NCI-H345 treated with DMSO at 0.1 percent for 48 hours (cell line): ENCODE measurements at regions not wholly inside any gene's neighbourhood (a gene's known extent, or its start where the extent isn't known, plus 50 kb on each side); places are given as distances from the start of the nearest gene placed in this dataset.
"Not testable (repeated sequence)": the region's sequence is repeated elsewhere in the genome, so short reads cannot be mapped to it uniquely, and the experiment has no call there.

ENCODE experiments used
- DNase-seq: peaks from one replicate; lab custom pipeline; 2025; ENCODE audit not compliant: unreplicated experiment; lab: John Stamatoyannopoulos, UW

DNA sequence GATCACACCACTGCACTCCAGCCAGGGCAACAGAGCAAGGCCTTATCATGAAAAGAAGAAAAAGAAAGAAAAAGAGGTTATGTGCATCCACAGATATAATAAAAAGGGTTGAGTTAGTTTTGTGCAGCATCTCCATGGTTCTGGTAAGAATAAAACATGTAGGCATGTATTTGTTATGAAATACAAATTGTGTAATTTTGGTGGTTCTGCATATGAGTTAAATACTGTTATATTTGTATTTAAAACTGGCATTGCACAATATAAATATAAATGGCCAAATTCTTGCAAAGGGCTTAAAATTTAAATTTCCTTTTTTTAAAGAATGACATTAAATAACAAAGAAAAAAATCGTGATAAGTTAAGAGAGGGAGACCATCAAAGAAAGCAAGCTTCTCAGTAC is 159.1 kb upstream of the PREP start:
- DNase-seq, result no peak

DNA sequence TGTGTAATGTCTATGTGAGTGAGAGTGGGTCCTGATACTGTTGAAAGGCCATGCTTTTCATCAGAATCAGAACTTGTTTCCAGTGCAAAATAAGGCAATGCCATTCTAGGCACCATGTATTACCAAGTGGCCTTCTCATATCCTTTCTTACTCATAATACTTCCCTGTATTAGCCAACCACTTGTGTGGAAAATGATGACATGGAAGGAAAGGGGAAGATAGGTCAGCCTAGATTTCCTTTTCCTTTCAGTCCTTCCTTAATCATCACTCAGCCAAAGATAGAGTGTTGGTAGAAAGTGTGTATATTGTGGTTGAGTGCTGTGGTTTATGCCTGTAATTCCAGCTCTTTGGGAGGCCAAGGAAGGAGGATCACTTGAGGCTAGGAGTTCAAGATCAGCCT is 158.6 kb upstream of the PREP start:
- DNase-seq, result no peak

GRCh38 chr6:105560611-105561066 is 157.8 kb upstream of the PREP start:
- DNase-seq, result no peak

DNA sequence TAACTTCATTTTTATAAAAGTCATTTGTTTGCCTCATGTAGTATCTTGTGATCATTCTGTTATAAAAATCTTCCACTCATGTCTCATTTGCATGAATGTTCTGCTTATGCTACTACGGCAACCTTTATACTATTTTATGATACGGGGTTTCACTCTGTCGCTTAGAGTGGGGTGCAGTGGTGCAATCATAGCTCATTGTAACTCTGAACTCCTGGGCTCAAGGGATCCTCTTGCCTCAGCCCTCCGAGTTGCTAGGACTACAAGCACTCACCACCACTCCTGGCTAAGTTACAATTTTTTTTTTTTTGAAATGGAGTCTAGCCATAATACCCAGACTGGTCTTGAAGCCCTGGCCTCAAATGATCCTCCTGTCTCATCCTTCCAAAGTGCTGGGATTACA is 154.4 kb upstream of the PREP start:
- no peak for DNase-seq

- no peak for DNase-seq
Measured at GRCh38 chr6:105553171-105553570, 150.3 kb upstream of the PREP start.

GRCh38 chr6:105550955-105551620 is 148.2 kb upstream of the PREP start:
- DNase-seq, result no peak

DNA sequence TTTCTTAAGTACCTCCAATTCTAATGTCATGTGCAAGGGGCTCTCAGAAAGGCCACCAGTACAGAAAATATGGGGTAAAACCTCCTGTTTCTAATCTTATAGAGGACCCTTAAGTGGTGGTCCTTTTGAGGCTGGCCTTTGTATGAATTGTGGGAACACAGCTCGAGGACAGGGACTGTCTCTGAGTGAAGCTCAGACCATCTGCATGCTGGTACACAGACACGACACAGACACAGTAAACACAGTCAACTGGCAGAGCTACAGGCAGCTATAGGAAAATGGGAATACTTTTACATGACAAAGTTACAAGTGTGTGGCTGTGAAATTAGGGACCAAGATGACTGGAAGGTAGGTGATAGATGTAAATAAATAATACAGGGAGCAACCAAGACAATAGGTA is 143.9 kb upstream of the PREP start:
- no peak for DNase-seq

DNA sequence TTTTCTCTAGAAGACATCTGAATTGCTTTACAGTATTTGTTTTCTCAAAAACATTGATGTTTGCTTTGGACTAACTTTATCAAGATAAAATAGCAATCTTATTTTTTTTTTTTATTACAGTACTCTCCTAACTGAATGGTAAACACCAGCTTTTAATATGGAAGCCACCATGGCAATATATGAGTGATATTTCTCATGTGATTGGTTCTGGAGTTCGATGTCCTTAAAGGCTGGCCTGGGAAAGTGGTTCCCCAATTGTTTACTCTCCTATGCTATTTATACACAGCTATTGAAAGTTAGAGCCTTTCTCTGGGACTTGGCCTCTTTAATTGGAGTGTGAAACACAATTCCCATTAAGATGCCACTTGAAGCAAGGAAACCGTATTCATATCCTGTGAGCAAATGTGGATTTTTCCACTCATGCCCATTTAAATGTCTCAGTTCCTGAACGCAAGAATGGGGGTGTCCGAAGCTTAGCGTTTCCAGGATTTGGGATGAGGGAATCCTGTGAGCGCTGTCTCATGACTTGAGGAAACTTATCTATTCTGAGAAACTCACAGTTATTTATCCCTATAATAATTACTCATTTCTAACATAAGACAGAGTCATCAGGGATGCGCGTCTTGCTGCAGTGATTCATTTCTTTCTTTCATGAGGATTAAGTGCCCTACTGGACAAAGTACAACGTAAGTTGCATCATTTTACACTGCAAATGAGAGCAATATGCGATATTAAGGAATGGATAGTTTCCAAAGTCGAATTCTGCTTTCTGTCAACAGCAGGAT is 143.3 kb upstream of the PREP start:
- no peak for DNase-seq

DNA sequence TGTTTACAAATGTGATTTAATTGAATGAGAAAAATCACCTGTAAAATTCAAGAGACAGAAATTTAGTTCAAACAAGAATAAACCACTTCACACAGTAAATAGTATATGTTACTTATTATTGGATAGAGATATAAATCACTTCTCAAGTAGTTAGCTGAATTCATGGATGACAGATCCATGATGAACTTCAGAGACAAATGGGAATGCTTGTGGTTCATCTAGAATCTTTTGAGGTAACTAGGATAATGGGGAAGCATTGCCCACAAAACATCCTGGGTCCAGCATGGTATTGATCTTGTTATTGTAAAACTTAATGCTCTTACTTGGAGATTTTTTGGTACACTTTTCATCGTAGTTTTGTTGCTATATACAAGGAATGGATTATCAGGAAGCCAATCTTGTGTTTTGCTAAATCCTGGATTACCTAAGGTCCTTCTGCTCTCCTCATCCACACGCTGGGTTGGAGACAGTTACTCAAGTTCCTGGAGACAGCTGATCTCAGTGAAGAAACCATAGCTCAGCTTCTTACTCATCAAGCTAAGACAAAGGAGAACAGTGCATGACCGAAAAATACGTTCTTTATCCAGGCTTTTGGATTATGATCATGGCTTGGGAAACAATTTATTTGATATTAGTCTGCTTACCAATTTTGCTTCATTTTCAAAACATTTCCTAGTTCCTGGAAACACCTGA is 142.5 kb upstream of the PREP start:
- DNase-seq, result no peak

- DNase-seq, result no peak
Measured at GRCh38 chr6:105539911-105540310, 137.0 kb upstream of the PREP start.

DNA sequence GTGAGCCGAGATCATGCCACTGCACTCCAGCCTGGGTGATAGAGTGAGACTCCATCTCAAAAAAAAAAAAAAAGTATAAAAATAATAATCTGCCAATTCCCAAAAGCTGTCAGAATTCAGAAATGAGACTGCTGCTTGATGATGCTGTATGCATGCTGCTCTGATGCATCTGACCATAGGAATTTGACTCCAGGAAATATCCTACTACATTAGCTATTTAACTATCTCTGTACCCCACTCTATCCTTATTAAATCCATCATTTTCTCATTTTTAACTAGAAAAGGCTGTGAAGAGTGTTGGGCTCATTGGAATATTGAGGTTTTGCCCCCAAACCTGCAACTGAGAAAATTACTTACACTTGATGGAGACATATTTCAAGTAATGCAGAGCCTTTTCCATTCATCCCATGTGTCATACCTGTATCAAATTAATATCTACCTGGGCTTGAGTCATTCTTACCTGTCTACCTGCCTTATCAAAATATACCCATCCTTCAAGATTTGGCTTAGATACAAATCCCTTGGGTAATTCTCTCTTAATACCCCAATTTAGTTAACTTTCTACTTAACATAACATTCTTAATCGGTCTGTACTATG is 135.2 kb upstream of the PREP start:
- no peak for DNase-seq

GRCh38 chr6:105536961-105537360 is 134.1 kb upstream of the PREP start:
- no peak for DNase-seq

DNA sequence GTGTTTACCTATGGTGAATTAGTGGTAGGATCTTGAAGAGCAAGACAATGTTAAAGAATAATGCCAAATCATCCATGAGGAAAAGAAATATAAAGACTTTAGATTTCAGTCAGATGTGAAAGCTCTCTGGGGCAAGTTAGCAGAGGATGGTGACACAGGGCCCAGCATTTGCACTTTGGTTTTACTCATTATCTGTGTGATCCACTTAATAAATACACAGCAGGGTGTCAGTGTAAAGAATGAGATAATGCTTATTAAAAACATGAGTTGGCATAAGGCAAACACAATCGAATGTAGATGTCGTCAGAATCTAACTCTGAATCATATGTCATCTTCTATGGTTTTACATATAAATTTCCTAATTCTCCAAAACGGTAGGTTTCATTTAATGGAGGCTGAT is 130.4 kb upstream of the PREP start:
- no peak for DNase-seq

DNA sequence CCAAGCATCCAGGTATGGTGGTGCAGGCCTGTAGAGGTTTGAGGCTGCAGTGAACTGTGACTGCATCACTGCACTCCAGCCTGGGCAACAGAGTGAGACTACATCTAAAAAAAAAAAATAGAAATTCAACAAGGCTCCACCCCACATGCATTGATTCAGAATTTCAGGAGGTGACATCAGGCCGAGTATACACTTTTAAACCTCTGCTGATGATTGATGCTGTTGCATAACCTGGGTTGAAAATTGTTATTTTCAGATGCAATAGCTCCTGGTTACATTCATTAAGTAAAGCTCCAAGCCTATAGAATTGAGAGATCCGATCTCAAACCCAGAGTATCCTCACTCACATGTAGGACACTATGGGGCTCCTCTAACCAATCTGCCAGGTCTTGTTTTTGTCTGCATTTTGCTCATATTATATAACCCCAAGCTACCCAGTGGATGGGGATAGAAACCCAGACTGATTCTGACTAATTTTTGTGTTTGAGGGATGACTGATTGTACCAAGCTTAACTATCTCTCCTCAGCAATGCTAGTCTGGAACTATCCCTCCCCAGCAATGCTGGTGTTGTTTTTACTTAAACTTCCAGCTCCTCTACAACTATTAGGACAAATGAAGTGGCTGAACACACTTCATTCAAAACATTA is 123.5 kb upstream of the PREP start:
- no peak for DNase-seq

GRCh38 chr6:105522626-105523322 is 119.9 kb upstream of the PREP start:
- DNase-seq, result no peak

DNA sequence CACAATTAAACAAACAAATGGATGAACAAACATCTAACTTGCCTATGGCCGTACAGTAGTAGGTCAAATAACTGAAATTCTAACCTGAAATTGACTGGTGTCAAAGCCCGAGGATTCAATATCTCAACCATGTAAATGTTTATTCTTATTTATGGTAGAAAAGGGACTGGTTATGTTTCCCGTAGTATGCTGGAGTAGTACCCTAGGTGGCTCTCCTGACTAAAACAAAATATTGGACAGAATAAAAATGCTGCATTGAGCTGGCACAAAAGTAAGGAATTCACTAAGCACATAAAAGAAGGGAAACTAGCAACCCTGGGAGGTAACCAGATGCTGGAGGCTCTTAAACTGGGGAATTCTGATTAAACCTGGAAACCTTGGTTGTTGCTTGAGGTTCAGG is 117.1 kb upstream of the PREP start:
- DNase-seq, result no peak

- not testable (repeated sequence) for DNase-seq
Measured at GRCh38 chr6:105518993-105519392, 116.1 kb upstream of the PREP start.

GRCh38 chr6:105515054-105515453 is 112.2 kb upstream of the PREP start:
- DNase-seq, result no peak

- no peak for DNase-seq
Measured at GRCh38 chr6:105514306-105514705, 111.4 kb upstream of the PREP start.

GRCh38 chr6:105511639-105512038 is 108.8 kb upstream of the PREP start:
- no peak for DNase-seq

- no peak for DNase-seq
Measured at GRCh38 chr6:105510746-105511145, 107.9 kb upstream of the PREP start.
